BE2C (cell line): ENCODE measurements at regions not wholly inside any gene's neighbourhood (a gene's known extent, or its start where the extent isn't known, plus 50 kb on each side); places are given as distances from the start of the nearest gene placed in this dataset.

Experiments
- DNase-seq: peaks from one replicate; pipeline ENCODE4 v3.0.0-alpha.2; 2020
- H3K27me3 ChIP-seq: fragments of 250-450 bp; sonication (Bioruptor Pico); 2 replicates; pipeline ENCODE4 v1.5.1; 2020; ENCODE audit warnings: mild to moderate bottlenecking
- H3K36me3 ChIP-seq: fragments of 250-450 bp; sonication (Bioruptor Pico); 2 replicates; pipeline ENCODE4 v1.5.1; 2020; ENCODE audit warnings: mild to moderate bottlenecking
- H3K4me1 ChIP-seq: fragments of 250-450 bp; sonication (Bioruptor Pico); 2 replicates; pipeline ENCODE4 v1.5.1; 2020
- H3K4me3 ChIP-seq: 2 replicates; pipeline ENCODE4 v1.5.1; 2011; ENCODE audit warnings: low read depth, low read length
- H3K9me3 ChIP-seq: fragments of 250-450 bp; sonication (Bioruptor Pico); 2 replicates; pipeline ENCODE4 v1.5.1; 2020
- CTCF ChIP-seq: IDR thresholded peaks from 2 replicates; pipeline ENCODE4 v1.5.1; 2012; ENCODE audit warnings: mild to moderate bottlenecking, low read depth, low read length

- TF ChIP-seq CTCF, result no peak
These were observed 251.4 kb upstream of the SAMSN1 start for GRCh38 chr21:14797543-14797942.

GRCh38 chr21:14787312-14787711 is 241.2 kb upstream of the SAMSN1 start:
- TF ChIP-seq CTCF, result no peak

More at GRCh38 chr21:14797543-14797942, 251.4 kb upstream of the SAMSN1 start:
- Histone ChIP-seq H3K4me3 (no peak overlapping the region), H3K4me1 (no peaks in the 10 kb centered on the region), H3K27me3 (0 out of 2 replicates have a peak, but pooled peaks cover 3% of the 10 kb centered on the region), H3K36me3 (no peaks in the 10 kb centered on the region), H3K9me3 (no peaks in the 10 kb centered on the region; the same call in 1 of the 2 replicates)
- no peak for DNase-seq

GRCh38 chr21:14785679-14786078 is 239.6 kb upstream of the SAMSN1 start:
- Histone ChIP-seq H3K9me3 (no peaks in the 10 kb centered on the region), H3K4me3 (no peak overlapping the region), H3K4me1 (no peaks in the 10 kb centered on the region), H3K36me3 (no peaks in the 10 kb centered on the region), H3K27me3 (no peaks in the 10 kb centered on the region)
- no peak for TF ChIP-seq CTCF
- DNase-seq, result no peak

More at GRCh38 chr21:14787312-14787711, 241.2 kb upstream of the SAMSN1 start:
- Histone ChIP-seq H3K9me3 (no peaks in the 10 kb centered on the region), H3K27me3 (no peaks in the 10 kb centered on the region), H3K4me3 (no peak overlapping the region), H3K36me3 (no peaks in the 10 kb centered on the region), H3K4me1 (no peaks in the 10 kb centered on the region)
- DNase-seq, result no peak

GRCh38 chr21:14773777-14774345 is 227.7 kb upstream of the SAMSN1 start:
- TF ChIP-seq CTCF, result peak; percentile 67
- Histone ChIP-seq H3K9me3 (no peaks in the 10 kb centered on the region), H3K27me3 (no peaks in the 10 kb centered on the region), H3K4me1 (no peaks in the 10 kb centered on the region), H3K4me3 (no peak overlapping the region), H3K36me3 (no peaks in the 10 kb centered on the region)
- peak; percentile 48 for DNase-seq

DNA sequence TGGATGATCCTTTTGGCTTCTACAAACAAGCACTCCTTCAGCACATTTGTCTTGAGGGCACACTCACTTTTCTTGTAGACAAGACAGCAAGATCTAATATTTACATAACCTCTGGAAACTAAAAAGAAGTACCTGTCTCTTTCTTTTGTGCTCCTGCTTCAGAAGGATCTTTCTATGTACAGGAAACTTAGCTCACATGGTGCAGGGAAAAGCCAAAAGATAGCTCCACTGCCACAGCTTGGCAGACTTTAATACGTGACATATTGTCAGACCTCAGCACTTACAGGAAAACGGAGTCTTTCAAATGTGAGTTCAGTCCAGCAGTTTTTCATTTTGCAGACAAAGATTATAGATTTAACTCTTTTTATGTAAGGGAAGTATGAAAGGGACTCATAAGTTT is 225.5 kb upstream of the SAMSN1 start:
- H3K9me3 ChIP-seq, result no peaks in the 10 kb centered on the region
- no peak for TF ChIP-seq CTCF
- DNase-seq, result no peak

GRCh38 chr21:14768042-14768441 is 221.9 kb upstream of the SAMSN1 start:
- Histone ChIP-seq H3K4me1 (no peaks in the 10 kb centered on the region), H3K27me3 (no peaks in the 10 kb centered on the region), H3K4me3 (no peak overlapping the region), H3K36me3 (no peaks in the 10 kb centered on the region), H3K9me3 (no peaks in the 10 kb centered on the region)
- no peak for TF ChIP-seq CTCF
- no peak for DNase-seq

More for the DNA sequence above, 225.5 kb upstream of the SAMSN1 start:
- no peaks in the 10 kb centered on the region for H3K36me3 ChIP-seq
- no peak overlapping the region for H3K4me3 ChIP-seq
- H3K27me3 ChIP-seq, result no peaks in the 10 kb centered on the region
- H3K4me1 ChIP-seq, result no peaks in the 10 kb centered on the region
